ENCODE measurements at regions not wholly inside any gene's neighbourhood (a gene's known extent, or its start where the extent isn't known, plus 50 kb on each side); places are given as distances from the start of the nearest gene placed in this dataset.

- DNase-seq (ENCODE audit: low read depth, low spot score), result no peak
- H3K4me3 ChIP-seq (ENCODE audit: low read depth, low read length), result no peak overlapping the region
- peaks cover 5% of the 10 kb centered on the region; the same call in 1 of the 2 replicates for H3K9me3 ChIP-seq (ENCODE audit: control insufficient read depth, insufficient read depth, low read length)
- no peaks in the 10 kb centered on the region for H3K27me3 ChIP-seq (ENCODE audit: control insufficient read depth, insufficient read depth, low read length)
- H3K27ac ChIP-seq (ENCODE audit: low read depth, low read length), result no peak overlapping the region
- ChIA-PET CTCF (interaction anchor here (1.0 kb wide), 1 partner anchor 12 kb away, joined by 4 read pairs; no protein-coding TSS in a partner anchor), POLR2A (no interaction called here)
- no peak for TF ChIP-seq CTCF (IDR thresholded peaks at IDR 0.05; ENCODE audit: low read depth, low read length)
Measured at GRCh38 chr3:154942827-154943226, 137.3 kb upstream of the MME start.

- peaks cover 5% of the 10 kb centered on the region; the same call in 1 of the 2 replicates for H3K9me3 ChIP-seq (ENCODE audit: control insufficient read depth, insufficient read depth, low read length)
- no peak overlapping the region for H3K27ac ChIP-seq (ENCODE audit: low read depth, low read length)
- no peak overlapping the region for H3K4me3 ChIP-seq (ENCODE audit: low read depth, low read length)
- CTCF ChIA-PET, result interaction anchor here (0.6 to 1.3 kb wide), 3 partner anchors 19 to 387 kb away, joined by 3 to 6 read pairs (median 3); no protein-coding TSS in a partner anchor
- no peak for DNase-seq (ENCODE audit: low read depth, low spot score)
- POLR2A ChIA-PET, result no interaction called here
- TF ChIP-seq CTCF (IDR thresholded peaks at IDR 0.05; ENCODE audit: low read depth, low read length), result no peak
- no peaks in the 10 kb centered on the region for H3K27me3 ChIP-seq (ENCODE audit: control insufficient read depth, insufficient read depth, low read length)
Measured at GRCh38 chr3:154936196-154936595, 143.9 kb upstream of the MME start.

GRCh38 chr3:154933581-154933980, 146.5 kb upstream of the MME start:
- Histone ChIP-seq H3K27ac (ENCODE audit: low read depth, low read length) (no peak overlapping the region), H3K4me3 (ENCODE audit: low read depth, low read length) (no peak overlapping the region), H3K27me3 (ENCODE audit: control insufficient read depth, insufficient read depth, low read length) (no peaks in the 10 kb centered on the region), H3K9me3 (ENCODE audit: control insufficient read depth, insufficient read depth, low read length) (no peaks in the 10 kb centered on the region)
- POLR2A ChIA-PET, result no interaction called here
- no peak for DNase-seq (ENCODE audit: low read depth, low spot score)
- CTCF ChIA-PET, result no interaction called here
- no peak for TF ChIP-seq CTCF (IDR thresholded peaks at IDR 0.05; ENCODE audit: low read depth, low read length)

GRCh38 chr3:154932633-154933032, 147.5 kb upstream of the MME start:
- H3K27ac ChIP-seq (ENCODE audit: low read depth, low read length), result no peak overlapping the region
- no peak for TF ChIP-seq CTCF (IDR thresholded peaks at IDR 0.05; ENCODE audit: low read depth, low read length)
- no peak for DNase-seq (ENCODE audit: low read depth, low spot score)
- ChIA-PET CTCF (interaction anchor here (1.9 kb wide), 1 partner anchor 390 kb away, joined by 5 read pairs; no protein-coding TSS in a partner anchor), POLR2A (no interaction called here)
- no peaks in the 10 kb centered on the region for H3K27me3 ChIP-seq (ENCODE audit: control insufficient read depth, insufficient read depth, low read length)
- H3K4me3 ChIP-seq (ENCODE audit: low read depth, low read length), result no peak overlapping the region
- H3K9me3 ChIP-seq (ENCODE audit: control insufficient read depth, insufficient read depth, low read length), result no peaks in the 10 kb centered on the region

- ChIA-PET CTCF (interaction anchor here (1.9 kb wide), 1 partner anchor 391 kb away, joined by 5 read pairs; no protein-coding TSS in a partner anchor), POLR2A (interaction anchor here (0.7 kb wide), 1 partner anchor 40 kb away, joined by 3 read pairs; no protein-coding TSS in a partner anchor)
- DNase-seq (ENCODE audit: low read depth, low spot score), result peak; percentile 30
- H3K27me3 ChIP-seq (ENCODE audit: control insufficient read depth, insufficient read depth, low read length), result no peaks in the 10 kb centered on the region
- TF ChIP-seq CTCF (IDR thresholded peaks at IDR 0.05; ENCODE audit: low read depth, low read length), result no peak
- H3K9me3 ChIP-seq (ENCODE audit: control insufficient read depth, insufficient read depth, low read length), result no peaks in the 10 kb centered on the region
- no peak overlapping the region for H3K4me3 ChIP-seq (ENCODE audit: low read depth, low read length)
- H3K27ac ChIP-seq (ENCODE audit: low read depth, low read length), result no peak overlapping the region
Measured at GRCh38 chr3:154931484-154931883, 148.6 kb upstream of the MME start.
